ENCODE measurements at regions not wholly inside any gene's neighbourhood (a gene's known extent, or its start where the extent isn't known, plus 50 kb on each side); places are given as distances from the start of the nearest gene placed in this dataset.

DNA sequence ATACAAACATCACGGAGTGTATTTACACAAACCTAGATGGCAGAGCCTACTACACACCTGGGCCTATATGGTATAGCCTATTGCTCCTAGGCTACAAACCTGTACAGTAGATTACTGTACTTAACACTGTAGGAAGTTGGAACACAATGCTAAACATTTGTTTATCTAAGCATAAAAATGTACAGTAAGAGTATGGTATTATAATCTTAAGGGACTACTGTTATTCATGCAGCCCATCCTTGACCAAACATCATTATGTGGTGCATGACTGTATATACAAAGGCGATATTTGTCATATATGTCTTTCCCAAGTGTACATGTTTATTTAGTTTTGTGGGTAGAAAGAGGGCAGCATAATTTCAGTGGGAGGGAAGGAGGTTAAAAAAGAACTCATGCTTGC, 177.7 kb upstream of the FSTL5 start:
- H3K27ac Mint-ChIP-seq = no peak overlapping the region
- peaks cover 6% of the 10 kb centered on the region for H3K4me1 Mint-ChIP-seq
- no peaks in the 10 kb centered on the region for H3K36me3 Mint-ChIP-seq (ENCODE audit: low read depth)
- no peaks in the 10 kb centered on the region for H3K4me1 ChIP-seq (ENCODE audit: control insufficient read depth, insufficient read depth, low read length)
- H3K27me3 Mint-ChIP-seq (ENCODE audit: insufficient read depth) = no peaks in the 10 kb centered on the region
- TF ChIP-seq, protein P1, sequence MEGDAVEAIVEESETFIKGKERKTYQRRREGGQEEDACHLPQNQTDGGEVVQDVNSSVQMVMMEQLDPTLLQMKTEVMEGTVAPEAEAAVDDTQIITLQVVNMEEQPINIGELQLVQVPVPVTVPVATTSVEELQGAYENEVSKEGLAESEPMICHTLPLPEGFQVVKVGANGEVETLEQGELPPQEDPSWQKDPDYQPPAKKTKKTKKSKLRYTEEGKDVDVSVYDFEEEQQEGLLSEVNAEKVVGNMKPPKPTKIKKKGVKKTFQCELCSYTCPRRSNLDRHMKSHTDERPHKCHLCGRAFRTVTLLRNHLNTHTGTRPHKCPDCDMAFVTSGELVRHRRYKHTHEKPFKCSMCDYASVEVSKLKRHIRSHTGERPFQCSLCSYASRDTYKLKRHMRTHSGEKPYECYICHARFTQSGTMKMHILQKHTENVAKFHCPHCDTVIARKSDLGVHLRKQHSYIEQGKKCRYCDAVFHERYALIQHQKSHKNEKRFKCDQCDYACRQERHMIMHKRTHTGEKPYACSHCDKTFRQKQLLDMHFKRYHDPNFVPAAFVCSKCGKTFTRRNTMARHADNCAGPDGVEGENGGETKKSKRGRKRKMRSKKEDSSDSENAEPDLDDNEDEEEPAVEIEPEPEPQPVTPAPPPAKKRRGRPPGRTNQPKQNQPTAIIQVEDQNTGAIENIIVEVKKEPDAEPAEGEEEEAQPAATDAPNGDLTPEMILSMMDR (conservative IDR thresholded peaks at IDR 0.05) = no peak
- H3K27me3 ChIP-seq (ENCODE audit: control insufficient read depth, insufficient read depth, low read length, poor library complexity, severe bottlenecking) = no peaks in the 10 kb centered on the region
- peaks cover 3% of the 10 kb centered on the region for H3K9me3 Mint-ChIP-seq
- H3K9me3 ChIP-seq (ENCODE audit: control insufficient read depth, low read length) = peaks cover 15% of the 10 kb centered on the region
- DNase-seq = no peak
- no peak overlapping the region for H3K9ac ChIP-seq (ENCODE audit: extremely low read depth, low read length, poor library complexity, severe bottlenecking)
- H3K4me3 ChIP-seq (ENCODE audit: low read length) = no peak overlapping the region
- H3K36me3 ChIP-seq (ENCODE audit: control insufficient read depth, insufficient read depth, low read length) = no peaks in the 10 kb centered on the region
- 40% methylated on average over 2 of the region's 2 CpGs; no CpG with 5 or more reads in 1 of the 2 experiments for WGBS, 2 experiments (ENCODE audit: insufficient coverage in 1 of 2, insufficient read length in 1 of 2)
- H3K4me3 Mint-ChIP-seq = no peak overlapping the region
- H3K27ac ChIP-seq (ENCODE audit: low read depth, low read length) = no peak overlapping the region

DNA sequence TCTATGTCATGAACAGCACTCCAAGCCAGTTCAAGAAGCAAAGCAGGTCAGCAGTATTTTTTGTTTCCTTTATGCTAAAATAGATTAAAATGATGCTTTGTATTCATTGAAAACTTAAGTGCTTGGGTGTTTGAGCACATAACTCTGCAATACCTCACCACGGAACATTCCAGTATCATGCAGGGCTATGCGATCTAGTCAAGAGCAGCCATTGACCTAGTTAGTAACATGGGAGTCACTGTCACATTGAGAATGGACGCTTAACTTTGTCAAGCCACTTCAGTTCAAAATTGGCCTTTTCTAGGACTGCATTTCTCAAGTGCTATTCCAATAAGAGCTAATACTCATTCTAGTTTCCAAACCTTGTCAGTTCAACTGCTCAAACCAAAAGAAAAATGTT, 160.1 kb upstream of the FSTL5 start:
- WGBS, 2 experiments (ENCODE audit: insufficient coverage in 1 of 2, insufficient read length in 1 of 2) = 95% methylated on average over 3 of the region's 3 CpGs
- no peaks in the 10 kb centered on the region for H3K36me3 ChIP-seq (ENCODE audit: control insufficient read depth, insufficient read depth, low read length)
- H3K27me3 ChIP-seq (ENCODE audit: control insufficient read depth, insufficient read depth, low read length, poor library complexity, severe bottlenecking) = no peaks in the 10 kb centered on the region
- H3K9me3 ChIP-seq (ENCODE audit: control insufficient read depth, low read length) = no peaks in the 10 kb centered on the region
- DNase-seq = no peak
- Mint-ChIP-seq H3K27ac (no peak overlapping the region), H3K27me3 (ENCODE audit: insufficient read depth) (no peaks in the 10 kb centered on the region), H3K9me3 (no peaks in the 10 kb centered on the region), H3K4me3 (no peak overlapping the region), H3K36me3 (ENCODE audit: low read depth) (no peaks in the 10 kb centered on the region), H3K4me1 (peaks cover 5% of the 10 kb centered on the region)
- H3K9ac ChIP-seq (ENCODE audit: extremely low read depth, low read length, poor library complexity, severe bottlenecking) = no peak overlapping the region
- H3K27ac ChIP-seq (ENCODE audit: low read depth, low read length) = no peak overlapping the region
- H3K4me1 ChIP-seq (ENCODE audit: control insufficient read depth, insufficient read depth, low read length) = no peaks in the 10 kb centered on the region
- no peak overlapping the region for H3K4me3 ChIP-seq (ENCODE audit: low read length)
- TF ChIP-seq, protein P1 (conservative IDR thresholded peaks at IDR 0.05) = no peak

DNA sequence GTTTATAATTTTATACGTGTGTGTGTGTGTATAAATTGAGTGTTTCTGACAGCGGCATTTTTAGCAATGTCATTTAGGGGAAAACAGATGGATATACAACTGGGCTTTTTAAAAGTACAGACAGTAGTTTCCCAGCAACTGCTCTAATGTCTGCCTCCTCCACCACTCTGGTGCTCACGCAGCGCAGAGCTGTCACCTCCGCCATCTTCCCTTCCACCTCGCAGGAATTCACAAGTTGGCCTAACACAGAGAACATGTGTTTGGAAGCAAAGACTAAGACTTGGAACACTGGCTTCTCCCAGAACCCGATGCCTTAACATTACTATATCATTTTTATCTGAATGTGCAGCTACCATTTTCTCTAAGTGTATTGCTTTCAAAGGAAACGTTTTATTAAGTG, 158.3 kb upstream of the FSTL5 start:
- no peak overlapping the region for H3K27ac Mint-ChIP-seq
- no peaks in the 10 kb centered on the region for H3K27me3 ChIP-seq (ENCODE audit: control insufficient read depth, insufficient read depth, low read length, poor library complexity, severe bottlenecking)
- H3K4me3 ChIP-seq (ENCODE audit: low read length) = no peak overlapping the region
- H3K4me1 Mint-ChIP-seq = peaks cover 5% of the 10 kb centered on the region
- no peaks in the 10 kb centered on the region for H3K9me3 Mint-ChIP-seq
- no peaks in the 10 kb centered on the region for H3K9me3 ChIP-seq (ENCODE audit: control insufficient read depth, low read length)
- H3K9ac ChIP-seq (ENCODE audit: extremely low read depth, low read length, poor library complexity, severe bottlenecking) = no peak overlapping the region
- H3K4me3 Mint-ChIP-seq = no peak overlapping the region
- H3K36me3 Mint-ChIP-seq (ENCODE audit: low read depth) = no peaks in the 10 kb centered on the region
- no peak overlapping the region for H3K27ac ChIP-seq (ENCODE audit: low read depth, low read length)
- no peaks in the 10 kb centered on the region for H3K4me1 ChIP-seq (ENCODE audit: control insufficient read depth, insufficient read depth, low read length)
- no peaks in the 10 kb centered on the region for H3K27me3 Mint-ChIP-seq (ENCODE audit: insufficient read depth)
- TF ChIP-seq, protein P1 (conservative IDR thresholded peaks at IDR 0.05) = no peak
- DNase-seq = no peak
- WGBS, 2 experiments (ENCODE audit: insufficient coverage in 1 of 2, insufficient read length in 1 of 2) = 94 to 96% methylated on average over 2 to 7 of the region's 8 CpGs
- no peaks in the 10 kb centered on the region for H3K36me3 ChIP-seq (ENCODE audit: control insufficient read depth, insufficient read depth, low read length)

All from endodermal cell (in vitro differentiated cells).